SH-SY5Y (cell line): ENCODE measurements at regions not wholly inside any gene's neighbourhood (a gene's known extent, or its start where the extent isn't known, plus 50 kb on each side); places are given as distances from the start of the nearest gene placed in this dataset.
A peak's percentile ranks its signal among the peaks of the same experiment; 100 is the strongest.

ENCODE experiments used
- GATA2 ChIP-seq: IDR thresholded peaks from 2 replicates; pipeline ENCODE4 v1.6.1; 2011; ENCODE audit warnings: mild to moderate bottlenecking, low read depth, low read length
- GATA3 ChIP-seq: IDR thresholded peaks from 2 replicates; pipeline ENCODE4 v1.6.1; 2011; ENCODE audit warnings: low read depth, mild to moderate bottlenecking, low read length, moderate library complexity

DNA sequence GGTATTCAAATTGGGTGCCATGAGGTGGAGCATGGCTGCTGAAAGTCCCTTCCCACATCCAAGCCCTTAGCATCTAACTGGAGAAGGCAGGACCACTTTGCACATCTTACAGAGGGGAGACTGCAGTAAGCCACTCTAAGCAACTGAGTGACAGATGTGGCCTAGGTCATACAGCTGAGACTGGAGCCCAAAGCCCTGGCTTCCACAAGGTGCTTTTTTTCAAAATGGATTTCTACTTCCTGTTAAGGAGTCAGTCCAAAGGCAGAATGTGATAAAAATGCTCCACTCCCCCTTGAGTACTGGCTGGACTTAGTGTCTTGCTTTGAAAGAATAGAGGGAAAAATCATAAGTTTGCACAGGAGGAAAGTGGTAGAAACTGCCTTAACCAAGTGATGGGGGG, 424.0 kb upstream of the SPRED2 start:
- TF ChIP-seq GATA2 (no peak), GATA3 (no peak)

DNA sequence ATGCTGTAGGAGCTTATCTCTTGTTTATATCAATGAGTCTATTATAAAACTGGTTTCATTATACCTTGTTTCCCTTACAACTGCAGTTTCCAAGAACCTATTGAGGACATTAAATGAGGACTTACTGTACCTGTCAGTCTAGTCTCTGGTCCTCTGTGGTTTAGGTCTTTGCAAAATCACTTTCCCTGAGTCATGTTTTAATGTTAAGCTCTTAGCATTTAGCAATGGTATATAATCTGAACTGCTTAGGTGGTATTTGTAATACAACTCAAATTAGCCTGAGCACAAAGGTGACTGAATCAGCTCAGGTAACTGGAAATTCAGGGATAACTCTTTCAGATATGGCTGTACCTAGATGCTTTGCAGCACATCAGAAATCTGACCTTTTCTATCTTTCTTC, 418.3 kb upstream of the SPRED2 start:
- TF ChIP-seq GATA3 (no peak), GATA2 (no peak)

GRCh38 chr2:65846989-65847678, 414.7 kb upstream of the SPRED2 start:
- TF ChIP-seq GATA3 (no peak), GATA2 (no peak)

- TF ChIP-seq GATA3 (peak; percentile 48; the same call in 1 of the 2 replicates), GATA2 (peak; percentile 65)
Observed at GRCh38 chr2:65845442-65846182, 413.2 kb upstream of the SPRED2 start.

DNA sequence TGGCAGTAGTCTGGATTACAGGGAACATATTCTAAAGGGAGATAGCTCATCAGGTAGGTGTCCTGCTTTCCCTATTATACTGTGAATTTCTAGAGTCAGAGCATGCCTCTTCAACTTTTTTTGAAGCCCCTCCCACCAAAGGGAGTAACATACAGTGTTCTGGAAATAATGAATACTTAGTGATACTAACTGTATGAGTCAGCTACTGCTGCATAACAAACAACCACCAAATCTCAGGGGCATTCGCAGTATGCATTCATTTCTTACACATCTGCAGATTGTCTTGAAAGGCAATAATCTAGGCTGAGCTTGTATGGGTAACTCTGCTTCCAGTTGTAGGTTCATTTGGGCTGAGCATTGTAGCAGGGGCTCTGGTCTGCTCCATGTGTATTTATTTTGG, 409.7 kb upstream of the SPRED2 start:
- TF ChIP-seq GATA3 (no peak), GATA2 (no peak)

DNA sequence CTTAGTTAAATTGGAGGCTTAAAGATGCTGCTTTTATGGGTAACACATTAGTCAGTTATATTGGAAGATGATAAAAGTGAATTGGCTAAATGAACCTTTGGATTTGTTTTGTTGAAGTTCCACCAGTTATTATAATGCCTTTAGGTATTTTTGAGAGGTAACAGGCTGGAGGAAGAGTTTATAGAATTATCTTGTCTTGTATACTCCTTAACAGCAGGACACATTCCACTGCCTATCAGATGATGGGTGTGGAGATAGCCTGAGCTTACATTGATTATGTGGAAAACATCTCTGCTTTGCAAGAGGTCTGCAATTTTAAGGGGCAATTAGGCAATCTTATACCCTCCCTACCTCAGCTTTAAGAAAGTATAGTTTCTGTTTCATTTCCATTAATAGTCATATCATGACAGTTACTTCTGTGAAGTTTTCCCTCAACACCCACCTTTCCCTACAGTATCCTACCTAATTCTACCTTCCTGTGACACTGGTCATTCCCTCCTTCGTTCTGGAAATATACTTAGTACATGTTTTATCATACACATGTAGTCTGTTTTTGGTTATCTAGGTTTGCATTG, 403.7 kb upstream of the SPRED2 start:
- TF ChIP-seq GATA3 (no peak), GATA2 (no peak)

- TF ChIP-seq GATA3 (no peak), GATA2 (no peak)
Observed at GRCh38 chr2:65834771-65835475, 402.5 kb upstream of the SPRED2 start.

DNA sequence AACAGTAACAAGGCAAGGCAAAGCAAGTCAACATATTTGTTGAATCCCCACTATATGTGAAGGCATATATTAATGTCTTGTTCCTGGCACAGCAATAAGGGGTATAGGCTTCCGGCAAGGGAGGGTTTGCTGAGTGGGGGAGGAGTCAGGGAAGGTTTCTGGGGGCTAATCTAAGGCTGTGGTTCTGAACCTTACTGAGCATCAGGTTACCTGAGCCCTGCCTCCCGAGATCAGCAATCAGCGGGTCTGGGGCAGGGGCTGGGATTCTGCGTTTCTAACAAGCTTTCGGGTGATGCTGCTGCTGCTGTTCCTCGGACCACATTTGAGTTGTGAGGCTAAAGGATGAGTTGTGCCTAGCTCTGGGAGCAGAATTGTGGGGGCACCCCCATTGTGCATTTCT, 401.7 kb upstream of the SPRED2 start:
- TF ChIP-seq GATA3 (no peak), GATA2 (no peak)

GRCh38 chr2:65831509-65831908, 399.1 kb upstream of the SPRED2 start:
- TF ChIP-seq GATA2 (no peak), GATA3 (no peak)

DNA sequence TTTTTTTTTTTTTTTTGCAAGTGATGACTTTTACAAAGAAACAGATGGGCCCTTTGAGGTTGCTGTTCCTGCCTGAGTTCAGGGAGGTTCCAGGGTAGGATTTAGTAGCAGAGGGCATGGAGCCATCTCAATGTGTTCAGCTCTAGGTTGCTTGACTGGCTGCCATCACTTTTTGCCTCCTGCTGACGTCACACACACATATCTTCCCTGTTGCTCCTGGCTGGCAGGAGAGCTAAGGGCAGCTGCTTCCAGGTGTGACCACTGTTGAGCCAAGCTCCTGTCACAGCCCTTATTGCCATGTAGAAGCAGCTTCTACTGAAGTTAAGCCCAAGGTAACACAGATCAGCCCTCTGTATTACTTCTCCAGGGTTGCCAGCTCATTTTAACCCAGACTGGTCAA, 394.2 kb upstream of the SPRED2 start:
- TF ChIP-seq GATA2 (no peak), GATA3 (no peak)

DNA sequence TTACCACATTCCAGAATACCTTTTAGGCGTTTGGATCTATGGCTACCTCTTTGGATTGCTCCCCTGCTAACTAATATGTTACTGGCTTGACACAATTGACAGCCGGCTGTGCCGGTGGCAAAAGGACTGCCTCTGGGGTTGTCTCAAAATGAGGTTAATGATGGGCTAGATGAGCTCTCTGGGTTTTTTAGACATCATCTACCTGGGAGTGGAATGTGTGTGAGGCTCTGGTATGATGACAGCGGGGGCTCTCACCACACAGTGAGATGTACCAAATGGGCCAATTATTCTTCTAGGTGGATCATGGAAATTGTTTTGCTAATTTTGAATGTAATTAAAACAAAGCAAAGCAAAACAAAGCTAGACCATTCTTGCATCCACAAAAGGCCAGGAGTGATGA, 391.1 kb upstream of the SPRED2 start:
- TF ChIP-seq GATA3: no peak
- no peak for TF ChIP-seq GATA2

DNA sequence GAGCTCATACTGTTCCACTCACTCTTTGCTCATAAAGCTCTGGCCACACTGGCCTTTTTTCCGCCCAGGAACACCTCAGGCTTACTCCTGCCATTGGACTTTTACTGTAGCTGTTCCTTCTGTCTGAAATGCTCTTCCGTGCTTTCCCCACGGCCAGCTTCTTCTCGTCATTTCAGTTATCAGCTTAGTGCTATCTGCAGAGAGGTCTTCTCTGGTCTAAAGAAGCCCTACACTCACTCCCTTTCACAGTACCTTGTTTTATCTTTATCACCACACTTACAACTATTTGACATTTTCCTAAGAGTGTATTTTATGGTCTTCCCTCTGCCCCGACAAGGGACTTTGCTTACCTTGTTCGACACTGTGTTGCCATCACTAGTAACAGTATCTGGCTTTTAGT, 388.1 kb upstream of the SPRED2 start:
- TF ChIP-seq GATA2 (no peak), GATA3 (no peak)

DNA sequence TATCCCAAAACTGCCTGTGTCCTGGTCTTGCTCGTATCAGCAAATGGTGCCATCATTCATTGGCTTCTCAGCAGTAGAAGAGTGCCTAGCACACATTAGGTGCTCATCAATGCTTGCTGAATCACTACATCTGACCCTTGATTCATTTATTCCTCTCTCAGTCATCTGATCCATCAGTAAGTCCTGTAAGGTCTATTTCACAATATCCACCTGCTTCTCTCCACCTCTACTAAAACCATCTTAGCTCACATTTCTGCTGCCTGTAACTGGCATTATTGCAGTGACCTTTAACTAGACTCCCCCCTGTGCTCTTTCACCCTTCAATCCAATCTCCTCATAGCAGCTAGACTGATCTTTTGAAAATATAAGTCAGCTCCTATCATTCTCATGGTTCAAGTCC, 387.6 kb upstream of the SPRED2 start:
- TF ChIP-seq GATA3: no peak
- TF ChIP-seq GATA2: no peak

GRCh38 chr2:65818873-65819451, 386.6 kb upstream of the SPRED2 start:
- TF ChIP-seq GATA2: no peak
- TF ChIP-seq GATA3: no peak
